ENCODE measurements at regions not wholly inside any gene's neighbourhood (a gene's known extent, or its start where the extent isn't known, plus 50 kb on each side); places are given as distances from the start of the nearest gene placed in this dataset.

DNA sequence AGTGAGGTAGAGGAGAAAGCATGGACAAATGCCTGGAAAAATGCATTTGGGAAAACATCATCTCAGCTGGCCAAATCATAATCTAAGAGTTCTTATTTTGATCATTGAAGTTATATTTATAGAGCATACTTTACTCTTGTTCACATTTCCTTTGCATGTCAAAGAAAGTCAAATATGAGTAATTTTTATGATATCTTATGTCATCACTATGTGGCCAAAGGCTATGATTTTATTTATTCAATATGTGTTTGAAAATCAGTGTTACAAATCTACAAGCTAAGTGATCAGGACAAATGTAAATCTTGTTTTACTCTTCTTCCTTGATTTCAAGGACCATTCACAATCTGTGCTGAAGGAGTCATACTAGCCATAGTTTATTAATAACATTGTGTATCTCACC is 237.2 kb upstream of the DPH6 start:
- Histone ChIP-seq H3K27ac (no peak overlapping the region), H3K36me3 (no peaks in the 10 kb centered on the region), H3K27me3 (no peaks in the 10 kb centered on the region), H3K9me3 (no peaks in the 10 kb centered on the region), H3K4me1 (no peaks in the 10 kb centered on the region), H3K4me3 (no peak overlapping the region)
- intact Hi-C loops (cut with DNase I) = no loop called here
- TF ChIP-seq, protein P1, sequence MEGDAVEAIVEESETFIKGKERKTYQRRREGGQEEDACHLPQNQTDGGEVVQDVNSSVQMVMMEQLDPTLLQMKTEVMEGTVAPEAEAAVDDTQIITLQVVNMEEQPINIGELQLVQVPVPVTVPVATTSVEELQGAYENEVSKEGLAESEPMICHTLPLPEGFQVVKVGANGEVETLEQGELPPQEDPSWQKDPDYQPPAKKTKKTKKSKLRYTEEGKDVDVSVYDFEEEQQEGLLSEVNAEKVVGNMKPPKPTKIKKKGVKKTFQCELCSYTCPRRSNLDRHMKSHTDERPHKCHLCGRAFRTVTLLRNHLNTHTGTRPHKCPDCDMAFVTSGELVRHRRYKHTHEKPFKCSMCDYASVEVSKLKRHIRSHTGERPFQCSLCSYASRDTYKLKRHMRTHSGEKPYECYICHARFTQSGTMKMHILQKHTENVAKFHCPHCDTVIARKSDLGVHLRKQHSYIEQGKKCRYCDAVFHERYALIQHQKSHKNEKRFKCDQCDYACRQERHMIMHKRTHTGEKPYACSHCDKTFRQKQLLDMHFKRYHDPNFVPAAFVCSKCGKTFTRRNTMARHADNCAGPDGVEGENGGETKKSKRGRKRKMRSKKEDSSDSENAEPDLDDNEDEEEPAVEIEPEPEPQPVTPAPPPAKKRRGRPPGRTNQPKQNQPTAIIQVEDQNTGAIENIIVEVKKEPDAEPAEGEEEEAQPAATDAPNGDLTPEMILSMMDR (IDR thresholded peaks at IDR 0.05) = no peak
- no peak for ATAC-seq
- no peak for DNase-seq

DNA sequence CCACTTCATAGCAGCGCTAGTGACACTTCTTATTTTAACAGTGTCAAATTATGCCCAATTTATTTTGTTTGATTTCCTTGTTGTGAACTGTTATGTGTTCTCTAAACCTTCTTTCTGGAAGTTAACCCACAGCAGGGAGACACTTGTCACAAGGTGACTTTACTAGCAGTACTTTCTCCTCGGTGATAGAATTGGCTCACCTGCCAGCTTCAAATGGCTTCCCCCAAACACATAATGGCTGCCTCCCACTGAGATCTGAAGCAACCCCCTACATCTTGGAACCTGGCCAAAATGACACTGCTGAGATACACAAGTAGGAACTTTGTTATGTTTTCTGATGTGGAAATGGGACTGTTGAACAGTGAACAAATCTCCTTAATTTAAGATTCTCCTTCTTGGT is 238.8 kb upstream of the DPH6 start:
- TF ChIP-seq, protein P1 (IDR thresholded peaks at IDR 0.05) = no peak
- DNase-seq = peak in 1 of 4 donors; percentile 13

DNA sequence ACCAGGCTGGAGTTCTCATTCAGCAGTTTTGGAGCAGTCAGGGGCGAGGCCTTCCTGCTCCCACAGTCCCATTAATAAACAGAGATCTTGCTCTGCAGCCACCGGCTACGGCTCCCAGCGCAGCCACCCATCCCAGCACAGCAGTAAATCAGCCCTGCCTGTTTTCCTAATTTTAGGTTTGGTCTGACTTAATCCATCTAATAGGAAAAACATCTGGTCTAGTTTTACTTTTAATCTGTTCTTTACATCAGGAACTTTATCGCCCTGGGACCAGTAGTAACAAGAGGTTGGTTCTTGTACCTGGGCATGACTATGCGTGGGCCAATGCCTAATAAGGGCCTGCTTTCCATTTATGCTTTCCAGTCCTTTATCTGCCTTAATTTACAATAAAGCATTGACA is 264.0 kb upstream of the DPH6 start:
- no peaks in the 10 kb centered on the region for H3K27me3 ChIP-seq
- H3K9me3 ChIP-seq = no peaks in the 10 kb centered on the region
- TF ChIP-seq, protein P1 (IDR thresholded peaks at IDR 0.05) = no peak
- DNase-seq (no peak), ATAC-seq (no peak)
- no peaks in the 10 kb centered on the region for H3K4me1 ChIP-seq
- intact Hi-C loops (cut with DNase I) = no loop called here
- H3K36me3 ChIP-seq = no peaks in the 10 kb centered on the region
- H3K4me3 ChIP-seq = no peak overlapping the region
- H3K27ac ChIP-seq = no peak overlapping the region

More for the DNA sequence above, 238.8 kb upstream of the DPH6 start:
- Histone ChIP-seq H3K4me1 (no peaks in the 10 kb centered on the region), H3K9me3 (no peaks in the 10 kb centered on the region), H3K27me3 (no peaks in the 10 kb centered on the region), H3K27ac (no peak overlapping the region), H3K36me3 (no peaks in the 10 kb centered on the region), H3K4me3 (no peak overlapping the region)
- intact Hi-C loops (cut with DNase I) = no loop called here
- no peak for ATAC-seq

DNA sequence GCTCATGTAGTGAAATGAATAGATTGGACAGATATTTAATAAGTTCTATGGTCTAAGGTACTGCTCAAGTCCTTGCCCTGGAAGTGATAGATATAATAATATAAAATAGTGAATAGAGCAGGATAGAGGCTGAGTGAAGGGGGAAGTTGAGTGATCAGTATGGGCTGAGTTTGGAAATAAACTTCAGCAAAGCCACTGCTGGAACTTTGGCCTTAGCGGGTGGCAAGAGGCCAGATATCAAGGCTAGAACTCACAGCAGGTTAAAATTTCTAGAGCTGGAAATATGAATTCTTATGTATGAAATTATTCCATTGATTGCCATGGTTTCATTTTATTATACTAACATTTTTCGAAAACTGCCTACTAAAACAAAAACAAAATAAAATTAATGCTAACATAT is 267.6 kb upstream of the DPH6 start:
- no peaks in the 10 kb centered on the region for H3K36me3 ChIP-seq
- intact Hi-C loops (cut with DNase I) = no loop called here
- no peak overlapping the region for H3K4me3 ChIP-seq
- no peak overlapping the region for H3K27ac ChIP-seq
- no peaks in the 10 kb centered on the region for H3K9me3 ChIP-seq
- ATAC-seq (no peak), DNase-seq (no peak)
- no peaks in the 10 kb centered on the region for H3K4me1 ChIP-seq
- TF ChIP-seq, protein P1 (IDR thresholded peaks at IDR 0.05) = no peak
- no peaks in the 10 kb centered on the region for H3K27me3 ChIP-seq

DNA sequence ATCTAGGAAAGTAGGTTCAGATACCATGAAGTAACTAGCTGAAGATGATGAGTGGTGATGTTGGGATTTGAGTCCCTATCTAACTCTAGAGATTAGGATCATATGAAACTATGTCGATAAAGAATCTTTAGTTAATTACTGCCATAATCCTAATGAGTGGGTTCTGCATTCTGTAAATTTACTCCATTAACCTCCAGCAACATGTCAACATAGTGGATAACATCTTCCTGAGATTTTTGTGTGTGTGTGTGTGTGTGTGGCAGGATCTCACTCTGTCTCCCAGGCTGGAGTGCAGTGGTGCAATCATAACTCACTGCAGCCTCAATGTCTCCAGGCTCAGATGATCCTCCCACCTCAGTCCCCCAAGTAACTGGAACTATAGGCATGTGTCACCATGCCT is 272.9 kb upstream of the DPH6 start:
- no peak for ATAC-seq
- intact Hi-C loops (cut with DNase I) = no loop called here
- no peak overlapping the region for H3K4me3 ChIP-seq

More for the DNA sequence above, 272.9 kb upstream of the DPH6 start:
- Histone ChIP-seq H3K27ac (no peak overlapping the region), H3K9me3 (no peaks in the 10 kb centered on the region), H3K27me3 (no peaks in the 10 kb centered on the region), H3K4me1 (no peaks in the 10 kb centered on the region), H3K36me3 (no peaks in the 10 kb centered on the region)
- no peak for DNase-seq
- TF ChIP-seq, protein P1 (IDR thresholded peaks at IDR 0.05) = no peak
